CD4-positive, CD25-positive, alpha-beta regulatory T cell (primary cell): ENCODE measurements at regions not wholly inside any gene's neighbourhood (a gene's known extent, or its start where the extent isn't known, plus 50 kb on each side); places are given as distances from the start of the nearest gene placed in this dataset.

ENCODE experiments used
- ATAC-seq, 2 donors: fragments of 150-1000 bp; cut with Tn5 transposase; one replicate each; pipeline ENCODE4 v1.10.0; 2021; ENCODE audit warnings: low read depth in 2 of 2, moderate number of reproducible peaks in 2 of 2, moderate library complexity in 1 of 2
- DNase-seq, 3 donors: peaks; one replicate each; pipeline versions ENCODE4 v3.0.0 to v3.0.0-alpha.2; 2012 to 2022; ENCODE audit warnings: mixed read lengths in 1 of 3
- H3K27ac ChIP-seq: one replicate; pipeline ENCODE4 v1.7.0; 2013; ENCODE audit warnings: mild to moderate bottlenecking, low read length; ENCODE audit not compliant: insufficient read depth, poor library complexity, severe bottlenecking
- H3K27me3 ChIP-seq: one replicate; pipeline ENCODE4 v1.7.0; 2013; ENCODE audit warnings: low read length; ENCODE audit not compliant: control insufficient read depth, insufficient read depth
- H3K36me3 ChIP-seq: one replicate; pipeline ENCODE4 v1.7.0; 2013; ENCODE audit warnings: mild to moderate bottlenecking, low read length, moderate library complexity; ENCODE audit not compliant: control insufficient read depth, insufficient read depth
- H3K4me1 ChIP-seq: 2 replicates; pipeline ENCODE4 v1.7.0; 2013; ENCODE audit warnings: mild to moderate bottlenecking, low read length; ENCODE audit not compliant: insufficient read depth, control insufficient read depth, poor library complexity, severe bottlenecking
- H3K4me3 ChIP-seq: one replicate; pipeline ENCODE4 v1.7.0; 2013; ENCODE audit warnings: low read depth, mild to moderate bottlenecking, low read length, moderate library complexity
- H3K9me3 ChIP-seq, 2 experiments: 1 replicate in 1 of 2; 2 replicates in 1 of 2; pipeline ENCODE4 v1.7.0; 2013; ENCODE audit warnings: low read length in 2 of 2, mild to moderate bottlenecking in 1 of 2, moderate library complexity in 1 of 2; ENCODE audit not compliant: control insufficient read depth in 2 of 2
- H3K27ac Mint-ChIP-seq, 3 donors: one replicate each; pipeline ENCODE4 v1.8.0; 2020 to 2022; ENCODE audit warnings: mild to moderate bottlenecking in 3 of 3, mixed read lengths in 3 of 3, moderate library complexity in 2 of 3
- H3K27me3 Mint-ChIP-seq: one replicate; pipeline ENCODE4 v1.8.0; 2022; ENCODE audit warnings: mild to moderate bottlenecking, mixed read lengths
- H3K36me3 Mint-ChIP-seq: one replicate; pipeline ENCODE4 v1.8.0; 2020; ENCODE audit warnings: mixed read lengths
- H3K4me1 Mint-ChIP-seq, 4 donors: one replicate each; pipeline ENCODE4 v1.8.0; 2020 to 2022; ENCODE audit warnings: mixed read lengths in 4 of 4, mild to moderate bottlenecking in 1 of 4
- H3K4me3 Mint-ChIP-seq, 4 donors: one replicate each; pipeline ENCODE4 v1.8.0; 2020 to 2022; ENCODE audit warnings: mild to moderate bottlenecking in 4 of 4, mixed read lengths in 4 of 4, moderate library complexity in 3 of 4
- H3K9me3 Mint-ChIP-seq, 7 donors: one replicate each; pipeline ENCODE4 v1.8.0; 2020 to 2022; ENCODE audit warnings: mixed read lengths in 7 of 7, mild to moderate bottlenecking in 3 of 7, moderate library complexity in 2 of 7

GRCh38 chr18:75135158-75135725 lies 73.7 kb downstream of the PTGR3 start:
- H3K27me3 ChIP-seq: no peaks in the 10 kb centered on the region
- H3K4me3 ChIP-seq: no peak overlapping the region
- Mint-ChIP-seq H3K27me3 (peaks cover 1% of the 10 kb centered on the region), H3K36me3 (peaks cover 4% of the 10 kb centered on the region), H3K4me3 (no peak overlapping the region), H3K4me1 (no peaks in the 10 kb centered on the region), H3K27ac (peak overlapping the region in 1 of 3 donors; percentile 20), H3K9me3 (peaks cover 0 to 1% (median 0%) of the 10 kb centered on the region in 7 donors)
- H3K36me3 ChIP-seq: no peaks in the 10 kb centered on the region
- no peaks in the 10 kb centered on the region for H3K9me3 ChIP-seq
- H3K27ac ChIP-seq: no peak overlapping the region
- H3K4me1 ChIP-seq: no peaks in the 10 kb centered on the region
- ATAC-seq: no peak
- DNase-seq: no peak

- no peaks in the 10 kb centered on the region for H3K4me1 Mint-ChIP-seq
- no peak overlapping the region for H3K4me3 Mint-ChIP-seq
- no peaks in the 10 kb centered on the region for H3K9me3 ChIP-seq
- no peaks in the 10 kb centered on the region for H3K27me3 ChIP-seq
- no peak overlapping the region for H3K27ac ChIP-seq
- peak overlapping the region in 1 of 3 donors; percentile 25 for H3K27ac Mint-ChIP-seq
- H3K27me3 Mint-ChIP-seq: no peaks in the 10 kb centered on the region
- peaks cover under 1% of the 10 kb centered on the region for H3K36me3 Mint-ChIP-seq
- ATAC-seq: no peak
- no peak for DNase-seq
- H3K9me3 Mint-ChIP-seq: peaks cover 0 to 3% (median 0%) of the 10 kb centered on the region in 7 donors
- no peaks in the 10 kb centered on the region for H3K4me1 ChIP-seq
- no peaks in the 10 kb centered on the region for H3K36me3 ChIP-seq
- no peak overlapping the region for H3K4me3 ChIP-seq
Observed at GRCh38 chr18:75134611-75134975, 74.3 kb downstream of the PTGR3 start.

GRCh38 chr18:75133721-75134610 lies 75.0 kb downstream of the PTGR3 start:
- ATAC-seq: no peak
- no peak overlapping the region for H3K27ac ChIP-seq
- no peaks in the 10 kb centered on the region for H3K4me1 ChIP-seq
- DNase-seq: no peak
- Mint-ChIP-seq H3K36me3 (no peaks in the 10 kb centered on the region), H3K27ac (peak overlapping the region in 1 of 3 donors; percentile 25), H3K4me3 (no peak overlapping the region), H3K27me3 (no peaks in the 10 kb centered on the region), H3K9me3 (peaks cover 0 to 3% (median 0%) of the 10 kb centered on the region in 7 donors), H3K4me1 (no peaks in the 10 kb centered on the region)
- H3K9me3 ChIP-seq: no peaks in the 10 kb centered on the region
- no peaks in the 10 kb centered on the region for H3K36me3 ChIP-seq
- H3K4me3 ChIP-seq: no peak overlapping the region
- no peaks in the 10 kb centered on the region for H3K27me3 ChIP-seq

GRCh38 chr18:75132931-75133525 lies 75.9 kb downstream of the PTGR3 start:
- no peak overlapping the region for H3K27ac Mint-ChIP-seq

GRCh38 chr18:75132098-75132870 lies 76.7 kb downstream of the PTGR3 start:
- no peaks in the 10 kb centered on the region for H3K4me1 Mint-ChIP-seq
- peaks cover 0 to 3% (median 0%) of the 10 kb centered on the region in 7 donors for H3K9me3 Mint-ChIP-seq
- no peak for DNase-seq

More at GRCh38 chr18:75132931-75133525, 75.9 kb downstream of the PTGR3 start:
- H3K9me3 Mint-ChIP-seq: peaks cover 0 to 3% (median 0%) of the 10 kb centered on the region in 7 donors
- H3K4me3 ChIP-seq: no peak overlapping the region
- DNase-seq: no peak
- no peaks in the 10 kb centered on the region for H3K36me3 Mint-ChIP-seq
- no peak overlapping the region for H3K27ac ChIP-seq
- no peaks in the 10 kb centered on the region for H3K4me1 Mint-ChIP-seq
- no peaks in the 10 kb centered on the region for H3K27me3 Mint-ChIP-seq
- no peak for ATAC-seq
- no peak overlapping the region for H3K4me3 Mint-ChIP-seq
- no peaks in the 10 kb centered on the region for H3K4me1 ChIP-seq
- H3K9me3 ChIP-seq: no peaks in the 10 kb centered on the region
- H3K27me3 ChIP-seq: no peaks in the 10 kb centered on the region
- H3K36me3 ChIP-seq: no peaks in the 10 kb centered on the region

GRCh38 chr18:75131381-75132000 lies 77.4 kb downstream of the PTGR3 start:
- no peaks in the 10 kb centered on the region for H3K4me1 ChIP-seq
- H3K9me3 ChIP-seq: no peaks in the 10 kb centered on the region
- H3K36me3 ChIP-seq: no peaks in the 10 kb centered on the region
- H3K27ac Mint-ChIP-seq: no peak overlapping the region
- no peak overlapping the region for H3K4me3 ChIP-seq
- H3K36me3 Mint-ChIP-seq: no peaks in the 10 kb centered on the region
- ATAC-seq (no peak), DNase-seq (no peak)
- H3K9me3 Mint-ChIP-seq: peaks cover 0 to 2% (median 0%) of the 10 kb centered on the region in 7 donors
- no peak overlapping the region for H3K27ac ChIP-seq
- no peaks in the 10 kb centered on the region for H3K27me3 Mint-ChIP-seq
- no peak overlapping the region for H3K4me3 Mint-ChIP-seq
- H3K4me1 Mint-ChIP-seq: no peaks in the 10 kb centered on the region
- no peaks in the 10 kb centered on the region for H3K27me3 ChIP-seq

More at GRCh38 chr18:75132098-75132870, 76.7 kb downstream of the PTGR3 start:
- H3K27me3 Mint-ChIP-seq: no peaks in the 10 kb centered on the region
- H3K4me1 ChIP-seq: no peaks in the 10 kb centered on the region
- no peak overlapping the region for H3K4me3 ChIP-seq
- no peak for ATAC-seq
- H3K27ac Mint-ChIP-seq: no peak overlapping the region
- H3K36me3 ChIP-seq: no peaks in the 10 kb centered on the region
- H3K36me3 Mint-ChIP-seq: no peaks in the 10 kb centered on the region
- H3K9me3 ChIP-seq: no peaks in the 10 kb centered on the region
- H3K4me3 Mint-ChIP-seq: no peak overlapping the region
- H3K27me3 ChIP-seq: no peaks in the 10 kb centered on the region
- H3K27ac ChIP-seq: no peak overlapping the region
